ENCODE measurements at regions not wholly inside any gene's neighbourhood (a gene's known extent, or its start where the extent isn't known, plus 50 kb on each side); places are given as distances from the start of the nearest gene placed in this dataset.

- Histone ChIP-seq H3K4me2 (no peak overlapping the region), H3F3A (replicated peaks; ENCODE audit: insufficient read depth) (no peaks in the 10 kb centered on the region), H4K20me1 (ENCODE audit: insufficient read depth) (0 out of 2 replicates have a peak, but pooled peaks cover 13% of the 10 kb centered on the region), H3K4me1 (ENCODE audit: control insufficient read depth in 1 of 2, insufficient read depth in 2 of 2, low read depth in 1 of 2, low read length in 1 of 2) (peaks cover 0 to 10% of the 10 kb centered on the region in 2 experiments; a peak in 1 of 4 replicates), H3K9me2 (no peaks in the 10 kb centered on the region), H3K4me3 (ENCODE audit: low read depth in 2 of 2, low read length in 1 of 2) (no peak overlapping the region), H3K36me3 (replicated peaks in 1 of 2; ENCODE audit: control insufficient read depth in 1 of 2, insufficient read depth in 2 of 2, low read length in 1 of 2) (peaks cover 0 to 17% of the 10 kb centered on the region in 2 experiments), H3K79me2 (ENCODE audit: insufficient read depth) (no peaks in the 10 kb centered on the region; the same call in 1 of the 2 replicates), H2AFZ (ENCODE audit: low read depth) (no peak overlapping the region), H3K9me3 (no peaks in the 10 kb centered on the region), H3K27me3 (ENCODE audit: insufficient read depth) (no peaks in the 10 kb centered on the region), H3K27ac (ENCODE audit: low read depth in 2 of 2, low read length in 1 of 2) (no peak overlapping the region), H3K9ac (no peak overlapping the region)
- ChIA-PET CTCF (interaction anchor here (1.3 kb wide), 1 partner anchor 13 kb away, joined by 3 read pairs; no protein-coding TSS in a partner anchor), POLR2A (no interaction called here)
- TF ChIP-seq NFIC (IDR thresholded peaks at IDR 0.05; ENCODE audit: borderline replicate concordance) (no peak), RAD21 (IDR thresholded peaks at IDR 0.05; ENCODE audit: low read length) (no peak), IRF3 (IDR thresholded peaks at IDR 0.05; ENCODE audit: low read depth, low read length) (no peak), CTCF (IDR thresholded peaks at IDR 0.05) (no peak), POLR2AphosphoS5 (IDR thresholded peaks at IDR 0.05; ENCODE audit: low read depth, low read length) (no peak), GATA2 (CRISPR knock-in tag; IDR thresholded peaks at IDR 0.05) (no peak), JUND (IDR thresholded peaks at IDR 0.05) (no peak), NRF1 (IDR thresholded peaks at IDR 0.05; ENCODE audit: low read depth, low read length) (no peak), FOSL2 (IDR thresholded peaks at IDR 0.05; ENCODE audit: borderline replicate concordance, low read depth) (no peak), REST (IDR thresholded peaks at IDR 0.05; ENCODE audit: low read depth, low read length) (no peak), FOXM1 (IDR thresholded peaks at IDR 0.05; ENCODE audit: low read depth) (no peak), MXI1 (IDR thresholded peaks at IDR 0.05; ENCODE audit: low read depth, low read length) (no peak), RXRA (IDR thresholded peaks at IDR 0.05; ENCODE audit: borderline replicate concordance, low read depth) (no peak), CHD2 (IDR thresholded peaks at IDR 0.05; ENCODE audit: low read length, partially characterized antibody) (no peak)
- no peak for DNase-seq
- WGBS (ENCODE audit: low lambda C conversion rate), result 90% methylated on average over 6 of the region's 6 CpGs
Measured at GRCh38 chr2:74043345-74044329, 58.9 kb downstream of the TET3 start.

Measured in SK-N-SH (cell line).